SIG-M5 treated with dmso at 0.1 percent for 504 hours (cell line): ENCODE measurements at regions not wholly inside any gene's neighbourhood (a gene's known extent, or its start where the extent isn't known, plus 50 kb on each side); places are given as distances from the start of the nearest gene placed in this dataset.

Source experiments
- DNase-seq: peaks from one replicate; lab custom pipeline; 2025; ENCODE audit not compliant: unreplicated experiment; lab: John Stamatoyannopoulos, UW

GRCh38 chrX:109926743-109927662 lies 75.9 kb upstream of the TMEM164 start:
- no peak for DNase-seq

DNA sequence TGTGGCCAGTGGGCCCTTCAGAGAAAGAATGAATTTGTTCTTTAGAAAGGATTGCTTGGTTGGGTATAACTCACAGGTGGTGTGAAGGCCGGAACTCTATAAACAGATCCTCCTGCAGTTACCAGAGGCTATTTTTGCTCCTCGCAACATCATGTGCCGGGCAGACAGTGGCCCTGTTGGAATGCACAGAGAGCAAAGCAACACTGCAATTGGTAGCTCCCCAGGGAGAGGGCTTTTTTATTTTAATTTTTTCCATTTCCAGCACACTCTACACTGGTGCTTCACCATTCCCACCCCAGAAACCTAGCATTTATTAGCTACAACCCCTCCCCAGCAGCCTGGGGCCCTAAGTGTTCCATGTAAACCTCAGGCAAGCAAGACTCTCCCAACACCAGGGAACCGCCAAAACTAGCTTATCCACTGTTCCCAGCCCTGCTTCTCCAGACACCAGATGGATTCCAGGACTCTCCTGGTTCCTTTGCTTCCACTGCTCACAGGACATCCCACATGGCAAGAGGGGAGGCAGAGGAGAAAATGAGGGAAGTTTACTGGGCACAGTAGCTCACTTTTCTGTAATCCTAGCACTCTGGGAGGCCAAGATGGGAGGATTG lies 75.1 kb upstream of the TMEM164 start:
- DNase-seq = no peak

- DNase-seq = no peak
These were observed 74.1 kb upstream of the TMEM164 start for GRCh38 chrX:109928596-109929335.

- DNase-seq = no peak
These were observed 71.2 kb upstream of the TMEM164 start for GRCh38 chrX:109931677-109932076.

- DNase-seq = no peak
These were observed 68.5 kb upstream of the TMEM164 start for GRCh38 chrX:109934434-109934833.

DNA sequence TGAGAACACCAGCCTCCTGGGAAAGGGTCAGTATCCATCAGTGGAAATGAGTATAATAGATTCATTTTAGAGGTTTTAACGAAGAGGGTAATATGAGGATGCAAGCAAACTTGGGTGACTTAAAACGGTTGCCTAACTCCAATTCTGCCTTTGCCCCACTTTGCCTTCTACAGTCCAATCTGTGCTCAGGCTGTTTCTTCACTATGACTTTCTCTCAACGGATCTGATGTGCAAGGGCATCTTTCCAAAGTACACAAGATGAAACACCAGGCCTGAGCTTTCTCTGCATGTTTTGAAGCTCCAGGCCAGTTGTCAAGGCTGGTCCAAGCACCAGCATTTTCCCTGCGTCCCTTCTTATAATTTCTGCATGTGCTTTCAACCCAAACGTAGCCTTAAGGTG lies 68.0 kb upstream of the TMEM164 start:
- no peak for DNase-seq

GRCh38 chrX:109936114-109936513 lies 66.8 kb upstream of the TMEM164 start:
- DNase-seq = no peak

DNA sequence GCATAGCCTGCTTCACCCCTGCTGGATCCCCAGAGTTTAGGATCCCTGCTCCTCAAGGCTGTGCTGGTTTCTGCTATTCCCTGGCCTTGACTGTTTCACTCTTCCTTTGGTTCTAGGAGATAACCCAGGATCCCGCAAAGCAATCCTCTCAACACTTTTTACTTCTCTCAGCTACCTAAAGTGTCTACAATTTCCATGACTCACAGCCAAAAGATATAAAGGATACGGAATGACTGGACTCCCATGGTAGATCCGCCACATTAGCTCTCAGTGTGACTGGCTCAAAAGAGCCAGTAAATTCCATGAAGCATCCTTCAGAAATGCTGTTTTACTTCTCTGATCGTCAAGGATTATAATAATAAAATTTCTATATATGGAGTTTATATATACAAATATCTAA lies 66.3 kb upstream of the TMEM164 start:
- no peak for DNase-seq

DNA sequence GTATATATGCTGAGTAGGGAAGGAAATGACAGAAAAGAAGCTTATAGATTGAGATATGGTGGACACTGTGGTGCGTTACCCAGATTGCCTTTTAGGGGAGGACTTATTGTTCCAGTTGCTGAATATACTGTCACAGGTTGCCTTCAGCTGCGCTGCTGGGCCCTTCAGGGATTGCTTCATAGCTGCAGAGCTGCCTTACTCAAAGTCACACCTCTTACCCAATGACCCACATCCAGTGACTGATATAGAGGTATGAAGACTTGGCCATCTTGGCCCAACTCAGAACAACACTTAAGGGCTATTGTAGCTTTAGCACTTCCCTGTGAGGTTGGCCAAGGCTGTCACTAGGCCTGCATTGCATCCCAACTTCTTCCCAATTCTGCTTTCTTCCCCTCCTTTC lies 63.4 kb upstream of the TMEM164 start:
- DNase-seq = no peak

GRCh38 chrX:109940411-109940810 lies 62.5 kb upstream of the TMEM164 start:
- no peak for DNase-seq

GRCh38 chrX:109943092-109943739 lies 59.7 kb upstream of the TMEM164 start:
- DNase-seq = no peak

DNA sequence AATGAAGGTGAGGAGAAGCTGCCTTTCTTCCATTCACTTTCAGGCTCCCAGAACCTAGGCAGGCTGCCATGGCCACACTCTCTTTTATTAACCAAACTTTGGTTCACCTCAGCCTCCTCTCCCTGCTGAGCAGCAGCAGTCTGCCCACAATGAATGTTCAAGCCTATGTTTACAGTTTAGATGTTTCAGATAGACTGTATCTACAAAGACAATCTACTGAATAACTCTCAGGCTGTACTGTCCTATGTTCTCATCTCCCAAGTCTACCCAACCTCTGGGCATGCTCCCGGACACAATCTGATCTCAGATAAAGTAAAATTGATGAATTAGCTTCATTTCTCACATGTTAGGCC lies 59.2 kb upstream of the TMEM164 start:
- DNase-seq = no peak

DNA sequence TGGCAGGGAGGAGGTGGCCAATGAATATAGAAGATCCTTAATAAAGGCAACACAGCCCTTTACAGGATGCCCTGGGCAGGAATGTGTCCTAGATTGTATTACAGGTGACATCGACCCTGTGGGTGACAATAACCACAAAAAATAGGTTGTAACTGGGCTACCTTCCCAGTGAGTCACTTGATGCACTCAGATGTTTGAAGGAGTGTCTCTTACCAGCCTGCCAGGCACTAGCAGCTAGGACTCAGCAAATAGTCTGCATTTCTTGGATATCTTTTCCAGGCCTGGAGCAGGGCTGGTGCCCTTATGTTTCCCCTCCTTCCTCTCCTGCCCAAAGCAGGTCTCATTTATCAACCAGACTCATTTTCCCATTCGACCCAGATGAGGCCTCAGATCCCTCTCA lies 50.9 kb upstream of the TMEM164 start:
- no peak for DNase-seq

DNA sequence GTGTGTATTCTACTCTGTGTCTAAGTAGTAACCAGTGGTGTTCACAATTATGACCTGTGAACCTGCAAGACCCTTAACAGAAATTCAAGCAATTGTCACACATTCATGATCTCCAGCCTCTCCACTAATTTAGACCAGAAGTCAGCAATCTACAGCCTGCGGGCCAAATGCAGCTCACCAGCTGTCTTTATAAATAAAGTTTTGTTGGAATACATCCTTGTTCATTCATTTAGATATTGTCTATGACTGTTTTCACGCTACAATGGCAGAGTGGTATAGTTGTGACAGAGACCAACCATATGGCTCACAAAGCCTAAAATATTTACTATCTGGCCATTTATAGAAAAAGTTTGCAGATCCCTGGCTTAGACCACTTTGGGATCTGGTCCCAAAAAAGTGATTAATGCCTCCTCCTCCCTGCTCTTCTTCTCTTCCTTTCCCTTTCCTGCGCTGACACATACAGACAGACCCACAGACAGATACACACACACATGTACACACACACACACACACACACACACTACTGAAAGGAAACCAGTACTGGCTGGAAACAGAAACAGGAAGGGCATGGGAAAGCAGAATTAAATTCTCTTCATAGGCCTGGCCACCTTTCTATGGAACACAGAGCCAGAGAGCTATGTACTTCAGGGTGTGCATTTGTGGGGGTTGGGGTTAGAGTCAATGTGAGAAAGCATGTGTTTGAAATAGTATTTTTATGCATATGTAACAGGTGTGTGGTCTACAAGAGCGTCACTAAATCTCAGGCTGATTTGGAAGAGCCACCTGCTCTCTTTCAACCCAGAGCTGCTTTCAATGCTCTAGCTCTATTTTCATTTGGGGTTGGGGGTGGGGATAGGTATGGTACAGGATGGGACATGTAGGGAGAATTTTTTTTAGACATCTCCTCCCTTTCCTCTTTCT lies 49.7 kb upstream of the TMEM164 start:
- no peak for DNase-seq
